T-cell (primary cell): ENCODE measurements at regions not wholly inside any gene's neighbourhood (a gene's known extent, or its start where the extent isn't known, plus 50 kb on each side); places are given as distances from the start of the nearest gene placed in this dataset.
"Not testable (repeated sequence)": the region's sequence is repeated elsewhere in the genome, so short reads cannot be mapped to it uniquely, and the experiment has no call there.

Experiments
- ATAC-seq, 4 experiments: fragments of 200-7000 bp in 3 of 4; fragments of 150-1000 bp in 1 of 4; cut with Tn5 transposase; replicated peaks in 1 of 4; 1 replicate in 3 of 4; 2 replicates in 1 of 4; pipeline ENCODE4 v1.10.0; 2021; ENCODE audit warnings: moderate library complexity in 3 of 4, mild to moderate bottlenecking in 2 of 4, moderate number of reproducible peaks in 1 of 4
- CTCF ChIA-PET, 2 donors: fragments of 300-600 bp; sonication (Branson Sonifier 250); formaldehyde crosslinking; loops; one replicate each; lab custom pipeline; 2022; ENCODE audit warnings: antibody characterized with exemption in 2 of 2; lab: Charles Lee
- POLR2A ChIA-PET, 2 donors: fragments of 300-600 bp; sonication (Branson Sonifier 250); formaldehyde crosslinking; loops; one replicate each; lab custom pipeline; 2022; ENCODE audit warnings: antibody characterized with exemption in 2 of 2; lab: Charles Lee
- DNase-seq, 35 experiments: peaks; one replicate each; pipeline versions ENCODE4 v3.0.0 to v3.0.0-alpha.2; 2013 to 2023
- H3K27ac ChIP-seq: one replicate; pipeline ENCODE4 v1.5.1; 2013; ENCODE audit warnings: low read length
- H3K27me3 ChIP-seq, 2 experiments: replicated peaks in 1 of 2; 1 replicate in 1 of 2; 2 replicates in 1 of 2; pipeline versions ENCODE4 v1.6.1 to v1.7.0; 2013; ENCODE audit warnings: low read length in 1 of 2, mixed read lengths in 1 of 2; ENCODE audit not compliant: control insufficient read depth in 2 of 2, insufficient read depth in 2 of 2; ENCODE audit errors: extremely low read depth in 1 of 2
- H3K36me3 ChIP-seq, 2 donors: 1 replicate in 1 of 2; 2 replicates in 1 of 2; pipeline versions ENCODE4 v1.6.1 to v1.7.0; 2013; ENCODE audit warnings: low read length in 1 of 2; ENCODE audit not compliant: control insufficient read depth in 2 of 2, insufficient read depth in 1 of 2; ENCODE audit errors: extremely low read depth in 1 of 2
- H3K4me1 ChIP-seq, 2 experiments: 1 replicate in 1 of 2; 2 replicates in 1 of 2; pipeline versions ENCODE4 v1.6.1 to v1.7.0; 2013; ENCODE audit warnings: low read length in 2 of 2, mixed read lengths in 1 of 2; ENCODE audit not compliant: insufficient read depth in 2 of 2, control insufficient read depth in 1 of 2; ENCODE audit errors: extremely low read depth in 1 of 2
- H3K4me3 ChIP-seq, 2 donors: 1 replicate in 1 of 2; 2 replicates in 1 of 2; pipeline versions ENCODE4 v1.5.1 to v1.7.0; 2013; ENCODE audit warnings: mild to moderate bottlenecking in 2 of 2, low read length in 1 of 2, moderate library complexity in 1 of 2; ENCODE audit not compliant: control insufficient read depth in 1 of 2; ENCODE audit errors: extremely low read depth in 1 of 2
- H3K9me3 ChIP-seq: 2 replicates; pipeline ENCODE4 v1.7.0; 2013
- H3K27ac Mint-ChIP-seq, 2 donors: one replicate each; pipeline ENCODE4 v1.8.0; 2020 to 2021; ENCODE audit warnings: mild to moderate bottlenecking in 2 of 2, mixed read lengths in 2 of 2
- H3K27me3 Mint-ChIP-seq, 2 donors: one replicate each; pipeline ENCODE4 v1.8.0; 2021 to 2022; ENCODE audit warnings: mixed read lengths in 2 of 2
- H3K36me3 Mint-ChIP-seq: one replicate; pipeline ENCODE4 v1.8.0; 2021; ENCODE audit warnings: mixed read lengths
- H3K4me1 Mint-ChIP-seq, 3 donors: one replicate each; pipeline ENCODE4 v1.8.0; 2020 to 2022; ENCODE audit warnings: mixed read lengths in 3 of 3, mild to moderate bottlenecking in 1 of 3
- H3K4me3 Mint-ChIP-seq, 3 donors: one replicate each; pipeline ENCODE4 v1.8.0; 2020 to 2022; ENCODE audit warnings: mild to moderate bottlenecking in 3 of 3, mixed read lengths in 3 of 3, moderate library complexity in 3 of 3
- H3K9me3 Mint-ChIP-seq, 3 donors: one replicate each; pipeline ENCODE4 v1.8.0; 2020 to 2022; ENCODE audit warnings: mixed read lengths in 3 of 3
- WGBS: methylation state at CpG from one replicate; pipeline ENCODE4 v1.1.5; 2013; ENCODE audit warnings: missing lambda C conversion rate; ENCODE audit not compliant: insufficient coverage; 5-methylcytosine and 5-hydroxymethylcytosine counted together

DNA sequence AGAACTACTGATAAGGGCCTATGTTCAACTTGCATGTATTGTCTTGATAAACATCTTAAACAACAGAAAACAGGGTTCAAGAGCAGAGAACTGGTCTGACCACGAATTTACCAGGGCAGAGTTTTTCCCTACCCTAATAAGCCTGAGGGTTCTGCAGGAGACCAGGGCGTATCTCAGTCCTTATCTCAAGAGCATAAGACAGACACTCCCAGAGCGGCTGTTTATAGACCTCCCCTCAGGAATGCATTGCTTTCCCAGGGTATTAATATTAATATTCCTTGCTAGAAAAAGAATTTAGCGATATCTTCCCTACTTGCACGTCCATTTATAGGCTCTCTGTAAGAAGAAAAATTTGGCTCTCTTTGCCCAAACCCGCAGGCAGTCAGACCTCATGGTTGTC lies 637.2 kb downstream of the EPM2A start:
- H3K4me3 ChIP-seq, H3K9me3 ChIP-seq, H3K27me3 Mint-ChIP-seq, CTCF ChIA-PET, H3K4me3 Mint-ChIP-seq, ATAC-seq, DNase-seq, H3K27me3 ChIP-seq, H3K27ac ChIP-seq, H3K36me3 Mint-ChIP-seq, H3K4me1 ChIP-seq, H3K4me1 Mint-ChIP-seq, H3K36me3 ChIP-seq, POLR2A ChIA-PET, H3K27ac Mint-ChIP-seq: not testable (repeated sequence)
- H3K9me3 Mint-ChIP-seq: peaks cover 4 to 19% (median 11%) of the 10 kb centered on the region in 3 donors
- 76% methylated on average over 4 of the region's 6 CpGs for WGBS

DNA sequence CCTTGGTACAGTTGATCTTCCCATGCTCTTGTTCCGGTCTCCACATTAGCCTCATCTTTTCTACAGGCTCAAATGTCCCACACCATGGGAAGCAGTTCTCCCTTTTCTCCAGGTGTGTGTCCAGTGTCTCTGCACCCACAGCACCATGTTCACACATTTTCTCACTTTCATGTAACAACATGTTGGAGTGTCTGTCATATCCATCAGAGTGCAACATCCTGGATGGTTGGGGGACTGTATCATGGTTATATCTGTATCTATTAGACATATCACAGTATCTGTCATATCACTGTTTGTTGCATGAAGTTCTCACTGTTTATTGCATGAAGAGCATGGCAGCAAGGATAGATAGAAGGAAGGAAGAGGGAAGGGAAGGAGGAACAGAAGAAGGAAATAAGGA lies 635.6 kb downstream of the EPM2A start:
- no peak overlapping the region for H3K27ac Mint-ChIP-seq
- CTCF ChIA-PET: no interaction called here
- H3K27ac ChIP-seq: no peak overlapping the region
- 89% methylated on average over 1 of the region's 1 CpG for whole genome bisulfite sequencing
- H3K27me3 ChIP-seq: no peaks in the 10 kb centered on the region
- H3K27me3 Mint-ChIP-seq: peaks cover 0 to 6% of the 10 kb centered on the region in 2 donors
- no peak for ATAC-seq
- no peaks in the 10 kb centered on the region for H3K36me3 ChIP-seq
- no peaks in the 10 kb centered on the region for H3K9me3 ChIP-seq
- no peak overlapping the region for H3K4me3 ChIP-seq
- no peaks in the 10 kb centered on the region for H3K4me1 ChIP-seq
- H3K4me1 Mint-ChIP-seq: no peaks in the 10 kb centered on the region
- DNase-seq: no peak
- H3K36me3 Mint-ChIP-seq: no peaks in the 10 kb centered on the region
- H3K4me3 Mint-ChIP-seq: no peak overlapping the region
- POLR2A ChIA-PET: no interaction called here
- H3K9me3 Mint-ChIP-seq: peaks cover 4 to 19% (median 11%) of the 10 kb centered on the region in 3 donors

DNA sequence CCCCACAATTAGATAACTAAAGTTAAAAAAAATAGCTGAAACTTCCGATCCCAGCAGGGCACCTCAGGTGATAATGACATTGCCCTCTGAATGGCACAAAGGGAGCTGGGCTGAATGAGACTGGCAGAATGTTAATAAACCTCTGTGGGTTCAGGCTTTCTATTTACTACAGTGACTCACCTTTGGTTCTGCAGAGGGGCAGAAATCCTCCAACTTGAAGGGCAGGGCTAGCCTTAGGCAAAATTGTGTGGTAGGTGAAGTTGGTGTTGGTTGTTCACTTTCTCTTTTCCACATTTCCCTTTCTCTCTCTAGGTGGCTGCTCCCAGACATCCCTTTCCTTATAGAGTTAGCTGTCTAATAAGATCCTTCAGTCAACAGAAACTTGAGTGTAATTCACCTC lies 625.2 kb downstream of the EPM2A start:
- peaks cover 0 to 2% of the 10 kb centered on the region in 2 experiments for H3K27me3 ChIP-seq
- ChIA-PET CTCF (no interaction called here), POLR2A (no interaction called here)
- H3K4me1 ChIP-seq: no peaks in the 10 kb centered on the region
- Mint-ChIP-seq H3K27ac (no peak overlapping the region), H3K36me3 (no peaks in the 10 kb centered on the region), H3K4me1 (no peaks in the 10 kb centered on the region), H3K4me3 (no peak overlapping the region), H3K27me3 (peaks cover 9 to 19% of the 10 kb centered on the region in 2 donors), H3K9me3 (no peaks in the 10 kb centered on the region)
- ATAC-seq: no peak
- WGBS: no CpG with 5 or more reads among the region's 1 CpG
- no peaks in the 10 kb centered on the region for H3K36me3 ChIP-seq
- DNase-seq: no peak
- no peaks in the 10 kb centered on the region for H3K9me3 ChIP-seq
- no peak overlapping the region for H3K4me3 ChIP-seq
- H3K27ac ChIP-seq: no peak overlapping the region

DNA sequence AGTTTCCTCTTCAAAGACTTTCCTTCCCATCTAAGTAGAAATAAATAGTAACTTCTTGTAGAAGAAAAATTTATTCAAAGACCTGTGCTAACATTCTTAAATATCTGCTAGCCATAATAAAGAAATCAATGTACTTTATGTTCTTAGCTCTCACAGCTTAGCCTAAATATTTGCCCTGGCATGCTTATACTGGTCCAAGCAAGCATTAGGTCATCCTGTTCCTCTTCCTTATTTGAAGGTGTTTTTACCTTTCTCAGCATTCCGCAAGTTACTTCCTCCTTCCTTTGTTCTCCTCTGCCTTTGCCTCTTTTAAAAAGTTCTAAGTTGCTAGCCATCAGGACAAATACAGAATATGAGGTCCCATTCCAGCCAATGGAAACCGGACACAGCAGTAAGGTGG lies 623.9 kb downstream of the EPM2A start:
- WGBS: 88% methylated on average over 1 of the region's 2 CpGs
- H3K27ac ChIP-seq, DNase-seq, CTCF ChIA-PET, H3K27ac Mint-ChIP-seq, H3K36me3 ChIP-seq, H3K4me1 ChIP-seq, H3K36me3 Mint-ChIP-seq, H3K4me3 Mint-ChIP-seq, H3K4me3 ChIP-seq, H3K27me3 ChIP-seq, H3K4me1 Mint-ChIP-seq, POLR2A ChIA-PET, ATAC-seq, H3K9me3 Mint-ChIP-seq, H3K9me3 ChIP-seq: not testable (repeated sequence)
- peaks cover 9 to 19% of the 10 kb centered on the region in 2 donors for H3K27me3 Mint-ChIP-seq

DNA sequence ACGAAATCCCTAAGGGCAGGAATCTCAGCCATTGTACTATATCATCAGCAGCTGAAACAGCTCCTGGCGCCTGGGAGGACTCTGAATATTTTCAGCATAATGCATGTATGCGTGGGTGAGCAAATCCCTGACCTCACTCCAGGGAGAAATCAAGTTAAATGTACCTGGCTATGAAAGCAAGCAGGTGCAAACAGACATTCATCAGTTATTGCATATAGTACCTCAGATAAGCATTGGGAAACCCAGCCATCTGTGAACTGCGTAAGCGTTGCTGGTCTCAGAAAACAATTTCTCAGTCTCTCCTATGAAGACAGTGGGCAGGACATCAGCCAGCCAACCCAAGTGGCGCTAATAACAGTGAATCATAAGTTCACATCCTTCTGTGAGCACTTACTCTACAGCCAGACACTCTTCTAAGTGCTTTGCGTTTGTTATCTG lies 622.6 kb downstream of the EPM2A start:
- H3K4me1 ChIP-seq: no peaks in the 10 kb centered on the region
- no peaks in the 10 kb centered on the region for H3K4me1 Mint-ChIP-seq
- H3K9me3 Mint-ChIP-seq: no peaks in the 10 kb centered on the region
- peaks cover 5 to 17% of the 10 kb centered on the region in 2 donors for H3K27me3 Mint-ChIP-seq
- no peak overlapping the region for H3K4me3 ChIP-seq
- ChIA-PET CTCF (no interaction called here), POLR2A (no interaction called here)
- no peaks in the 10 kb centered on the region for H3K36me3 Mint-ChIP-seq
- H3K36me3 ChIP-seq: no peaks in the 10 kb centered on the region
- H3K9me3 ChIP-seq: no peaks in the 10 kb centered on the region
- no peak for DNase-seq
- H3K27me3 ChIP-seq: no peaks in the 10 kb centered on the region
- 100% methylated on average over 4 of the region's 7 CpGs for WGBS
- no peak overlapping the region for H3K4me3 Mint-ChIP-seq
- ATAC-seq: no peak
- no peak overlapping the region for H3K27ac Mint-ChIP-seq
- no peak overlapping the region for H3K27ac ChIP-seq

DNA sequence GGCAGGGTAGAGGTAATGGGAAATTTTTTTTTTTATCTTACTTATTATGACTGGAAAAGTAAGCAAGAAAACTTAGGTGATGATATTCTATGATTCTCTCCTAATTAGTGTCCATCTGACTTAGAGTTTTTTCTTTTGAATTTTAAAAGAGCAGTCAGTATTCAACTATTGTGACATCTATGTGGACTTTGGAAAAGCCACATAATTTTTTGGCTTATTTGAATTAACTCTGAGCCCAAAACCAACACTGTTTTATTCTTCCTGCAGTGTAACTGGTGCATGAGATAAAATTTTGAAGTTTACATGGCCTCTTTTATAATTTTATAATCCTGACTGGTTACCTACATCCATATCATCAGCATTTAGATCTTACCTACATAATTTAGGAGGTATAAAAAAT lies 619.7 kb downstream of the EPM2A start:
- H3K27ac ChIP-seq: no peak overlapping the region
- Mint-ChIP-seq H3K4me3 (no peak overlapping the region), H3K27ac (no peak overlapping the region), H3K4me1 (no peaks in the 10 kb centered on the region), H3K9me3 (no peaks in the 10 kb centered on the region), H3K36me3 (no peaks in the 10 kb centered on the region), H3K27me3 (peaks cover 0 to 13% of the 10 kb centered on the region in 2 donors)
- no peak overlapping the region for H3K4me3 ChIP-seq
- no peaks in the 10 kb centered on the region for H3K27me3 ChIP-seq
- ChIA-PET POLR2A (no interaction called here), CTCF (no interaction called here)
- H3K4me1 ChIP-seq: no peaks in the 10 kb centered on the region
- H3K9me3 ChIP-seq: no peaks in the 10 kb centered on the region
- ATAC-seq (no peak), DNase-seq (no peak)
- H3K36me3 ChIP-seq: no peaks in the 10 kb centered on the region

DNA sequence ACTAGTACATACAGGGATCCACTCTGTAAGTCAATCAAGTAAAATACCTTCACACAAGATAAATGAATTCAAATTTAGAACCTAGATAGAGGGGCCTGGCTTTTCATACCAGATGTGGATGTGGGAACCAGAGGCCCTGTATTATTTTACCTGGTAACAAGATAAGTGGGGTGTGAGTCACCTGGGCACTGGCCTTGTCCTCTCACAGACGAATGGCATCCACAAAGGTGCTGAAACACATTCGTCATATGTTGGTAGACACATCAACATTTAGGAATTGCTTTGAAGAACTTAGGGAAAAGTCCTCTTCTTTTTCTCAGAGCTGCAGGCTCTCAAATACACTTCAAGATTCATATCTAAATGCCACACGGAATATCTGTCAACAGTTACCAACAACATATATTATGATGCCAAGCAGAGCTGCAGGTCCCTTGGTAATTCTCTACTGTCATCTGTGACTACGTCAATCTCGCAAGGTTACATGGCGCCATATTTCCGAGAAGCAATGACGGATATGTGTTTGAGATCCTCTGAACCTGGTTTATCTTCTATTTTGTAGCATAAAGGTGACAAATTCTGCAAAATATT lies 618.6 kb downstream of the EPM2A start:
- ChIA-PET POLR2A (no interaction called here), CTCF (no interaction called here)
- Histone ChIP-seq H3K27ac (no peak overlapping the region), H3K9me3 (no peaks in the 10 kb centered on the region), H3K27me3 (no peaks in the 10 kb centered on the region), H3K4me3 (no peak overlapping the region), H3K36me3 (no peaks in the 10 kb centered on the region), H3K4me1 (no peaks in the 10 kb centered on the region)
- 93% methylated on average over 7 of the region's 8 CpGs for WGBS
- H3K36me3 Mint-ChIP-seq: no peaks in the 10 kb centered on the region
- H3K4me1 Mint-ChIP-seq: no peaks in the 10 kb centered on the region
- H3K9me3 Mint-ChIP-seq: no peaks in the 10 kb centered on the region
- no peak overlapping the region for H3K27ac Mint-ChIP-seq
- no peak for DNase-seq
- ATAC-seq: no peak
- H3K27me3 Mint-ChIP-seq: peaks cover 0 to 13% of the 10 kb centered on the region in 2 donors
- H3K4me3 Mint-ChIP-seq: no peak overlapping the region
